COR-L47 (cell line): ENCODE measurements at regions not wholly inside any gene's neighbourhood (a gene's known extent, or its start where the extent isn't known, plus 50 kb on each side); places are given as distances from the start of the nearest gene placed in this dataset.
A peak's percentile ranks its signal among the peaks of the same experiment; 100 is the strongest.
"Not testable (repeated sequence)": the region's sequence is repeated elsewhere in the genome, so short reads cannot be mapped to it uniquely, and the experiment has no call there.

Experiments used
- DNase-seq: peaks from one replicate; lab custom pipeline; 2025; lab: John Stamatoyannopoulos, UW

DNA sequence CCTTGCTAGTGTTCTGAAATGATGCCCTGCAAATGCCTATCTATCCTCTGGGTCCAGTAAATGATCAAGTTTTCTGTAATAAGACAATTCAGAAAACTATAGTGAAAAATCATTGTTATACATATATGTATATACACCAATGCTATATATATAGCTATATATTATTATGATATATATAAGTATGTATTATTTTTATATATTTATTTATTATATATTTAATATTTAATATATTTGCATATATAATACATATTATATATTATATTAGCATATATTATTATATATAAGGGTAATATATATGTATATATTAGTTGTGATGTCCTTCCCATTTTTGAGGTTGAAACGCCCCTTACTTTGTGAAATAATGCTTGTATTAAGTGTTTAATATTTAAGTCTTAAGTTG, 181.4 kb upstream of the CACNA2D1 start:
- DNase-seq, result no peak

DNA sequence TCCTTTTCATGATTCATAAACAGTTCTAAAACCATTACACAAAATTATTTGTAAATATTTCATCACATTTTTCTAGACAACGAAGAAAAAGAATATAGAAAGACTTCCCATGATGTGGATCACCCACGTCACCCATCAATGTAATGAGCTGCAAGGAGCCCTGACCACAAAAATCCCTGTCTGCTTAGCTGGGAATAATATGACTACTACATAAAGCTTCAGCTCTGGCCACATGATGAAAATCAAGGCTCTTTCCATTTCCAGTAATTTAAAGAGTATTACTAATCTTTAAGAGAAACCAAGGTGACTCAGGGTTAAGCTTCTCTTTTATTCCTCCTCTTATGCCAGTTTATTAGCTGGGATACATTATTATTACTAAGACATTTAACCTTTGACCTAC, 180.8 kb upstream of the CACNA2D1 start:
- no peak for DNase-seq

DNA sequence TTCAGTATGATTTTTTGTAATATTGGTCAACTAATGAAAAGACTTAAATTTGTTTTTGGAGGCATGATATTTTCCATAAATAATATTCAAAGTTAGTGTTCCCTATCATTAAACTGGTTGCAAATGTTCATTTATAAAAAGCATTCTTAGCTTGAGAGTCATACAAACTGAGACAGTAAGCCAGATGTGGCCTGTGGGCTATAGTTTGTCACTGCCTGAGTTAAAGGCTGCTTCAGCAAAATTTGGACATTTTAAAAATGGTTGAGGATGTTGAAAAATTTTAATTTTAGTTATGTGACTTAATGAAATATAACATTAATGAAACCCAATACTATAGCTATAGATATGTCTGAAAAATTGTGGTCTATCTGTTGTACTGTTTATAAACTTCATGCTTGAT, 180.2 kb upstream of the CACNA2D1 start:
- no peak for DNase-seq

DNA sequence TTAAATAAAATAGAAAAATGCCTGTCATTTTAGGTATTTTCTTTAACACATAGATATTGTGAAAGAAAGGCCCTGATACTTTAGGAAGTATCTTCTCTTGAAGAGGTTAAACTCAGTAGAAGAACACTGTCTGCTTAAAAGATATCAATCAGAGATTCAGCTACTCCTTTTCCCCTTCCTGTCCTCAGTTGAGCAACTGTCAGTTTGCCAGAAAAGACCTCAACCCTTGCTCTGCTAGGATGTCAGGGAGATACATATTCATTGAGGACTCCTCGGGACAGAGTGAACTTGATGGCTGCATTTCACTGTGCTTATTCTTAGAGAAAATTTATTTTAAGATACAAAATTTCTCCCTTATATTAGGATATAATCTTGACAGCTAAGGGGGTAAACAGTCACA, 173.6 kb upstream of the CACNA2D1 start:
- no peak for DNase-seq

DNA sequence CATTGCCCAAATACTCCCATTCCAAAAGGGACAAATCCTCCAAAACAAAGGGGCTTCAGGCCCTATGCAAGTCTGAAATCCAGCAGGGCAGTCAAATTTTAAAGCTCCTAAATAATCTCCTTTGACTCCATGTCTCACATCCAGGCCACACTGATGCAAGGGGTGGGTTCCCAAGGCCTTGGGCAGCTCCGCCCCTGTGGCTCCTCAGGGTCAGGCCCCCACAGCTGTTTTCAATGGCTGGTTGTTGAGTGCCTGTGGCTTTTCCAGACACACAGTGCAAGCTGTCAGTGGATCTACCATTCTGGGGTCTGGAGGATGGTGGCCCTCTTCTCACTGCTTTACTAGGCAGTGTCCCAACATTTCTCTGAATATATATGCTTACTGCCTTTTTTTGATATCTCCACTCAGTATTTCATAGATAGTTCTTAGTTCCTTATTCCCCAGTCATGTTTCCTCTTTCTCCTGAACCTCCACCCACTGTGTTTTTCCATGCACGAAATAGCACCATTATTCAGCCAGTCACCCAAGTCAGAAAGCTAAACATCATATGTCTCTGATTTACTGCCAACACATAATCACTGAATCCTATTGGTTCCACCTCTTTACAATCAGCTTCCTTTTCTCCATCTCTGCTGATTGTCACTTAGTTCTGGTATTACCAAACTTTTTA, 172.6 kb upstream of the CACNA2D1 start:
- no peak for DNase-seq

DNA sequence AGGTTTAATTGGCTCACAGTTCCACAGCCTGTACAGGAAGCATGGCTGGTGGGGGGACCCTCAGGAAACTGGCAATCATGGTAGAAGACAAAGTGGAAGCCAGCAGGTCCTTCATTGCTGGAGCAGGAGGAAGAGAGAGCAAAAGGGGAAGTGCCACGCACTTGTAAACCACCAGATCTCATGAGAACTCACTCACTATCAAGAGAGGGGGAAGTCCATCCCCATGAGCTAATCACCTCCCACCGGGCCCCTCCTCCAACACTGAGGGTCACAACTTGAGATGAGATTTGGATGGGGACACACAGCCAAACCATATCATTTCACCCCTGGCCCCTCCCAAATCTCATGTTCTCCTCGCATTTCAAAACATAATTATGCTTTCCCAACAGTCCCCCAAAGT, 171.9 kb upstream of the CACNA2D1 start:
- DNase-seq, result no peak

DNA sequence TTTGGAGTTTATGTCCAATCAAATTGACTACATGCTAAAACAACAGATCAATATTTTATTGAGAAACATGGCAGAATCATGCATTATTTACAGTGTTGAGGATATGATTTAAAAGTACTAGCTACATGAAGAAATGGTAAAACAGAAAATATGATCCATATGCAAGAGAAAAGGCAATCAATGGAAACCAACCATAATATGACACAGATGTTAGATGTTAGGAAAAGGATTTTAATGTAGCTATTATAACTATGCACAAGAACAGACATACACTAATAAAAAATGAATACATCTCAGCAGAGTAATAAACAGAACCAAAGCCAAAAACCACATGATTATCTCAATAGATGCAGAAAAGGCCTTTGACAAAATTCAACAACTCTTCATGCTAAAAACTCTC, 166.2 kb upstream of the CACNA2D1 start:
- DNase-seq, result no peak

DNA sequence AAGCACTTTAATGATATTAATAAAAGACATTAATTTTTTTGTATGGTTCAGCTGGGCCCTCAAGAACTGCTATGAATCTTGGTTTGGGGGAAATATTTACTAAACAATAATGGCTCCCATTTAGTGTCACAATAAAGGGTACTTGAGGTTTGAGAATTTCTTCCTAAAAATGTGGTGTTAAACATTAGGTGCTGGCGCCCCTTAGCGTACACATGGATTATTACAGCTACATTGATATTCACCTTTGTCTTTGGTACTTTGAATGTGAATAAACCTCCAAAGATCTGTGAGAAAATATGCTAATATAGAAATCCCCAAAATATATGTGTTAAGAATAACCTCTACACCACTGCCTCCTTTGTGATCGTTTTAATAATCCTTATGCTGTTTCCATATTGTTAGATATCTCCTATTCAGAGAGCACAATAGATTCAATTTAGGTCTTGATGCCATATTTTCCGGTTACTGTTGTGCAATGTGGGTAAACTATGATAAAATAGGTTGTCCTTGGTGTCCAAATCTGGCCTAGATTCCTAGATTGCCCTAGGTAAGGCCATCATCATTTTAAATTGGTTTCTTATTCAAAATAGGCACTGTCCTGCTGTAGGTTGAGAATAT, 161.8 kb upstream of the CACNA2D1 start:
- DNase-seq, result peak; percentile 64

DNA sequence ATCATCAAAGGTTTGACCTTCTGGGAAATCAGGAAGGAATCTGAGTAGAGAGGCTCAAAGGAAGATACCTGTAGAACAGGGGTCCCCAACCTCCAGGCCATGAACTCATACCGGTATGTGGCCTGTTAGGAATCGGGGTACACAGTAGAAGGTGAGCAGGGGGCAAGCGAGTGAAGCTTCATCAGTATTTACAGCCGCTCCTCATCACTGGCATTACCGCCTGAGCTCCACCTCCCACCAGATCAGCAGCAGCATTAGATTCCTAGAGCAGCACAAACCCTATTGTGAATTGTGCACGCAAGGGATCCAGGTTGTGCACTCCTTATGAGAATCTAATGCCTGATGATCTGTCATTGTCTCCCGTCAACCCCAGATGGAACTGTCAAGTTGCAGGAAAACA, 158.5 kb upstream of the CACNA2D1 start:
- no peak for DNase-seq

DNA sequence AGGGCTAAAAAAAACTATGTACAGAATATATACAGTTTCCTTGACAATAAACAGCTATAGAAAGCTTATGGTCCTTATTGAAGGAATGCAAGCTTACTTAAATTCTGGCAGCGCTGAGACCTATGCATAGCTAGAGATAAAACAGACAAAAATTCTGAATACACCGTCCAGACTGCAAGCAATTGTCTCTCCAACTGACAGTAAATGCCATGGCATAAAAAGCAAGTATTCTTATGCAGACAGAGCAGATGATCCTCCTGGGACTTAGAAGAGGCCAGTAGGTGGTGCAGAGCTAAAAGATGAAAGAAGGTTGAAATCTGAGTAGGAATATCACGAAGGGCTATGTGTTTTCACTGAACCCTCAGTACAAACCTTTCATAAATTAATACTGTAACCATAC, 157.0 kb upstream of the CACNA2D1 start:
- DNase-seq, result no peak

DNA sequence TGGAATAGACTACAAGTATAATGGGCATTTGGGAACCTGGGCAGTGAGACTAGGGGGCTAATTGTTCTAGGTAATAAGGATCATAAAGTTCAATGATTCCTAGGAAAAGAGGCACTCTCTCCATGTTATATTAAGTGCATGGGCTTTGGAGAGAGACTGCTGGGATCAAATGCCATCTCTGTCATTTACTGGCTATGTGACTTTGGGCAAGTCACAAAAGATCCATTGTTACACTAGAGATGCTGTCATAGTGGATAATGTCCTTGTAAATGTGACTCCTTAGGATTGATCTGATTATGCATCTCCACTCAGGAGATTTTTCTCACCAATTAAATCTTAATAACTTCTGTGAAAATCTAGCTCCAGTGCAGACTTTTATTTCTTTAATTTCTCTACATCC, 156.3 kb upstream of the CACNA2D1 start:
- no peak for DNase-seq

DNA sequence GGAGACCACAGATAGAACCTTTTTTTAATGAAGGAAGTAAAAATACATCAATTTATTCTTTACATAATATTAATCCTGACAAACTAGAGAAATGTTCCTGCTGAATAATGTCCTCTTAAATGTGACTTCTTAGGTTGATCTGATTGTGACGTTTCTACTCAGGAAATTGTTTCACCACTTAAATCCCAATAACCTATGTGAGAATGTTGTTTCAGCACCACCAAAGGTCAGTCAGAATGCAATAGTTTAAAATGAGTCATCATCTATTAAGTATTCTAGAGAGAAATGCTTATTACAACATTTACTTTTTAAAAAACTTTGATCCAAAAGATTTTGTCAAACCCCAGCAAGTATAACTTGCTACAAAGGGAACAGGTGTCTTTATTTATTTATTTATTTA, 155.4 kb upstream of the CACNA2D1 start:
- DNase-seq, result no peak

DNA sequence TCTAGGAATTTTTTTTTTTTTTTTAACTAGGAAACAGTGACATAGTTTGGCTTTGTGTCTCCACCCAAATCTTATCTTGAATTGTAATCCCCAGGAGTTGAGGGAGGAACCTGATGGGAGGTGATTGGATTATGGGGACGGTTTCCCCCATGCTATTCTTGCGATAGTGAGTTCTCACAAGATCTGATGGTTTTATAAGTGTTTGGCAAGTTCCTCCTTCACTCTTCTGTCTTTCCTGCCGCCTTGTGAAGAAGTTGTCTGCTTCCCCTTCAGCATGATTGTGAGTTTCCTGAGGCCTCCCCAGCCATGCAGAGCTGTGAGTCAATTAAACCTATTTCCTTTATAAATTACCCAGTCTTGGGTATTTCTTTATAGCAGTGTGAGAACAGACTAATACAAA, 152.2 kb upstream of the CACNA2D1 start:
- not testable (repeated sequence) for DNase-seq

DNA sequence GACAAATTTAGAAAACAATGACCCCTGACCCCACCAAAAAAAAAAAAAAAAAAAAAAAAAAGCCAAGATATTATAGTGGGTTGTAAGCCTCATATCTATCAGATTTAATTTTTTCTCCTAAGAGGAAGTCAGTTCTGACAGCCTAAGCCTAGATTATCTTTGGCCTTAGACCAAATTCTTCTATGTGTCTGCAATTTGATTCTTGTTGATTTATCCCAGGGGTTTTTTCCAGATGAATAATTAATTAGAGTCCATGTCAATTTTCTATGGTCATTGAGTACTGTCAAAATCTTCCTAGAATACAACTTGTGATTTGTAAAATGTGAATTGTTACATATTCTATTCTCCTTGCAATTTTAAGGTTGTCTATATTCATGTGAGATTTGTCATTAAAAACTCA, 151.6 kb upstream of the CACNA2D1 start:
- peak; percentile 75 for DNase-seq

DNA sequence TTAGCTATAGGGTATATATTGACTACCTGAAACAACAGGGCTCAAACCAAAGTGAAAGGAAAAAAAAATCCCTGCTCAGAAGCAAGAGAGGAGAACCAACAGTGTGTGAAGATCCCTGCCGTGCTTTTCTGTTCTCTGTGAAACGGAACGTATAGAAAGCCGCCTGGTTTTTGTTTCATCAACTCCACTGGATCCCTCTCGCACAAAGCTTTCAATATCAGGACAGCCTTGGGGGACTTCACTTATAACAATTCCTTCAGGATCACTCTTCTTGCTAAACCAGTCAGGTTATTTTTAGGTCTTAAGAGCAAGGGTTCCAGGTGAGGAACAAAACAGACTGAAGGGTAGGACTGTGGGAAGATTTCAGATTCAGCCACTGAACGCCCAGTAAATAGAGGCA, 151.1 kb upstream of the CACNA2D1 start:
- DNase-seq, result peak; percentile 57

DNA sequence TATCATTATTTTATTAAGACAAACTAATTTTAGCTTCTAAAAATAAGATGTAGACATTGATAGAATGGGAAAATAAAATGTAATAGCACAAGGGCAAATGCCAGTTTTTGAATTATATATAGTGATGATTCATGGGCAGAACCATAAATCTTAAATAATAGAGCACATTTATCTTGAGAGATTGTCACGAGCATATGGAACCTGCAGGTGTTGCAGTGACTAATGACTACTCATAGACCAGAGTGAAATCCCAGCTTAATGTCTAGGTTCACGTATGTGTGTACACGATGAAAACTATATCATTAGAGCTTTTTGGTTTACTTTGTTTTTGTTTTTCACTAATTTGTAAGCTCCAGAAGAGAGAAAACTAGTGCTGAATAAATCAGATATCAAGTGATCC, 150.2 kb upstream of the CACNA2D1 start:
- peak; percentile 54 for DNase-seq

DNA sequence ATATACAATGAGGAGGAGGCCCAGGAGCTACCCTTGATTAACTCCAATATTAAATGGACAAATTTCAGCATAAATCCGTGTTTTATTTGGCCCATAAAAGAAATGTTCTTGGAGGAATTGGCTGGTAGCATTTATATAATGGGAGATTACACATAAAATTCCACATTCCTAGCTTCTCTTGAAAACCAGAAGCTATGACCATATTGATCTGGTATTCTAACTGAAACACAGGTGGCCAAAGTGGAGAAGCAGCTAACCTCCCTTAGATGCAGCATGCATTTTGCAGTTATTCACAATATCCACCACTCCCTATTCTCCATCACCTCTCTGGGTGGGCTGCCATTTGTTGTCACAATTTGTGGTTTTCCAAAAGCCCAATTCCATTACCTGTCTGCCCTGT, 148.8 kb upstream of the CACNA2D1 start:
- DNase-seq, result no peak

DNA sequence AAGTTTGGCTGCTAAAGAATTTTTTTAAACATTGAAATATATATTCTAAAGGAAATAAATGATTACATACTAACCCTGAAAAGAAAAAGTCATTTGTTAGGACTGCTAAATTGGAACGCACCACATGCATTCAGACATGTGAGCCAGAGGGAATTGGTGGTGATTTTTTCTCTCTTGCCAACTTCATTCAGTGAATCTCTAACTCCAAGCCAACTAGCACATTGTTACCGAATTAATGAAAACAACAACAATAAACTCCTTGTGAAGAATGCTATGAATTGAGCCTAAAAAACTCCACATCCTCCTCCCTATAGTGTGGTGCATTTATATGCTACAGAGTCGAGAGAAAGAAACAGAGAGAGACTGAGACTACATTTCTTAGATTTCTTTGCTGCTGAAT, 135.5 kb upstream of the CACNA2D1 start:
- no peak for DNase-seq

DNA sequence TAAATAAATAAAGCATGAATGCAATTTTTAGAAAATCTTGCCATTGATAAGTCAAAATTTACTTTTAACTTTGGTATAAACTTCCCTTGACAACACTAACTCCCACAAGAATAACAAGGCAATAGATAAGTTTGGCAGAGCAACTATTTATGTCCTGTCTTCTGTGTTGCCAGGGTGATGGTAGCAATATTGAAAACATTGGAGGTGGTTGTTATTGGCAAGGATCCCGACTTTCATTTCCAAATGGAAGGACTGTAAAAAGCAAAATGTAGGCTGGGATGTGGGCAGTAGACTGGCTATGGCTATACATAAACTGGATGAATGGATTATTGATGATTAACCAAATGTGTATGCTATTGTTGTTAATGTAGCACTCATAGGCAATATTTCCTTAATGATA, 134.9 kb upstream of the CACNA2D1 start:
- DNase-seq, result no peak

DNA sequence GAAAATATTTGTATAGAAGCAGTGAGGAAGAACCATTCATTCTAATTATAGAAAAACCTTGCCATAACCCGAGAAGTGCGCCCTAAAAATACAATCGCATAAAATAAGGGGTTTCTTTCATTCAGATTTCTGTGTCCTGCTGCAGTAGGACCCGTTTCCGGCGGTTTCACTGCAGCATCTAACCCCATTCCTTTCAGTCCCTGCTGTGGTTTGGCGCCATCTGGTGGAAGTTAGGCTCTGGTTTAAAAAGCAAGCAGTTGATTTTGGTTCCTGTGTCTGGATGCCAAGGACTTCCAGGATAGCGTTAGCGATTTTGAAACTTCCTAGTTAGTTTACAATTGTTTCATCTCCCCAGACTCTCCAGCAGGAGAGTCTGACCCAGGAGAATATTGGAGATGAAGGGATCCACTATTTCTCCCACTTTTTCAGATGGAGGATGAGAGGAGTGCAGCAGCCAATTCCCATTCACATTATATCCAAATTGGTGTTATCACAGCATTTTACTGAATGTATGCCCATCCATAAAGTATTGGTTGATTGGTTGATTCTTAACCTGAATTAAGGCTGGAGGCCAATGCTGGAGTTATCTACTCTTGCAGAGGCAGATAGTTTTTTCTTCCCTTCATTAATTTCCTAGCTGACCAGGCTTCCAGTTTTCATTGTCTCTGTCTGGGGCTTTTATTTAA, 128.8 kb upstream of the CACNA2D1 start:
- DNase-seq, result peak; percentile 89

DNA sequence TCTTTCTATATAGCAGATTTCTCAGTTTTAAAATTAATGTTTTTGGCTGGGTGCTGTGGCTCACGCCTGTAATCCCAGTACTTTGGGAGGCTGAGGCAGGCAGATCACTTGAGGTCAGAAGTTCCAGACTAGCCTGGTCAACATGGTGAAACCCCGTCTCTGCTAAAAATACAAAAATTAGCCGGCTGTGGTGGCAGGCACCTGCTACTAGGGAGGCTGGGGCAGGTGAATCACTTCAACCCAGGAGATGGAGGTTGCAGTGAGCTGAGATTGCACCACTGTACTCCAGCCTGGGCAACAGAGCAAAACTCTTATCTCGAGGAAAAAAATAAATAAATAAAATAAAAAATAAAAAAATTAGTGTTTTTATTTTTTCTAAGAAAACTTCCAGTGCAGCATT, 127.5 kb upstream of the CACNA2D1 start:
- DNase-seq, result not testable (repeated sequence)

DNA sequence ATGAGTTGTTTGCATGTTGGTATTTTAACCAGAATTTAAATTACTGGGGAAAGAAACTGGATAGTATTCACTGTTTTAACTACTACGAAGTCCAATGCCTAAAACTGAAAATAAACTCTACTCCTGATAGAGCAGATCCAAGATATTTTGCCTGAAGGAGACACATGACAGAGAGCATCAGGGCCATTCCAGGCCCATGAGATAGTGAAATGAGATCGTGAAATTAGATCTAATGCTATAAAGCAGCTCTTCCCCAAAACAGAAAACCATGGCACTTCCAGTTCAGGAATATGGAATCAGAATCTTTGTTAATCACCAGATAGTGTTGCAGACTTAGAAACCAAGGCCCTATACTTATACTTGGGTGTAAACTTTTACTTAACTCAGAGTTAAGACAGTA, 124.3 kb upstream of the CACNA2D1 start:
- no peak for DNase-seq

DNA sequence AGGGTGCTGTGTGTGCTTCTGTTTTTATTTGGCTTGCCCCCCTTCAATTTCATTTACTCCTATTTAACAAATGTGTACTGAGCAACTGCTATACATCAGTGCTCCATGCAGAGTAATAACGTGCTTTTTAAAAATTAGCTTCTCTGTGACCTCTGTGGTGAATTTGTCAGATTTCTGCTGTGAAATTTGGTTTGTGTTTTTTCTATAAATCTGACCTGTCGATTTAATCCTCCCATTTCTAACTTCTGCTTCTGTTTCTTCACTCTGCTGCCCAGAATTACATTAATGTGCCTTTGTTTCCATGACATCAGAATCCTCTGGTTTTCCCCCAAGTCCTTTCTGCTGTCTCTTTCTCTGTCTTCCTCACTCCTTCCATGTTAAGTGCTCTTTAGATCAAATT, 123.8 kb upstream of the CACNA2D1 start:
- no peak for DNase-seq

DNA sequence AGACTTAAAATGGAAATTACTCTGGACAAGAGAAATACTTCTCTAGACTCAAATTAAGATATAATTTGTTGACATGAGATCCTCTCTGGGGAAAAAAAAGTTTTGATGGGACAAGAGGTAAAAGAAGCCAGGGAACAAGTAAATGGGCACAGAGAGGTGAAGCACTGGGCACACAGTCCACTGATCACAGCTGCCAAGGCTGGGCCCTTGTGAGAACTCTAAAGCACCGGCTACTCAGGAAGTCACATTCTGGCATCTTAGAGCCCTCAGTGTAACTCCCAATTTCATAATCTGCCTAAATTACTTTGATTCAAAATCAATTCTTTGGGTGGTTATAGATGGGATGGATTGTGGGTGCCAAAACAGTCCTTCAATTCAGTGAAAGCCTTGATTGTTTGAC, 123.2 kb upstream of the CACNA2D1 start:
- DNase-seq, result no peak
